HG03457 (cell line): ENCODE measurements at regions not wholly inside any gene's neighbourhood (a gene's known extent, or its start where the extent isn't known, plus 50 kb on each side); places are given as distances from the start of the nearest gene placed in this dataset.
"Not testable (repeated sequence)": the region's sequence is repeated elsewhere in the genome, so short reads cannot be mapped to it uniquely, and the experiment has no call there.

Experiments used
- ATAC-seq: cut with Tn5 transposase; IDR thresholded peaks from one replicate; pipeline ENCODE4 v1.9.1; 2021; ENCODE audit warnings: moderate number of reproducible peaks; ENCODE audit not compliant: unreplicated experiment

DNA sequence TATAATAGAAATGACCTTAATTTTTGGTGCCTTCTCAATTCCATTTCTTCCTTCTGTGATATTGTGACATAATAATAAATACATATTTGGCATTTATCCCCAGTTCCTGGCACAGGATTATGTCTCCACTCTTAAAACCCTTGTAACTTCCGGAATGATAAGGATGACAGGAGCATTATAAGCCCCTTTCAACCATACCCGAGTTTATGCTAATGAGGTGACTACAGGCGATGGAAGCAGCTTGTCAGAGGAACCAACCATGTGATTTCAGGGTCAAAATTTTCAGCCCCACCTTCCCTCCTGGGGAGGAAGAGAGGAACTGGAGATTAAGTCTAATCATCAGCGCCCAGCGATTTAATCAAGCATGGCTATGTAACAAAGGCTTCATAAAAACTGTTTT lies 528.5 kb upstream of the CRIM1 start:
- ATAC-seq, result no peak

DNA sequence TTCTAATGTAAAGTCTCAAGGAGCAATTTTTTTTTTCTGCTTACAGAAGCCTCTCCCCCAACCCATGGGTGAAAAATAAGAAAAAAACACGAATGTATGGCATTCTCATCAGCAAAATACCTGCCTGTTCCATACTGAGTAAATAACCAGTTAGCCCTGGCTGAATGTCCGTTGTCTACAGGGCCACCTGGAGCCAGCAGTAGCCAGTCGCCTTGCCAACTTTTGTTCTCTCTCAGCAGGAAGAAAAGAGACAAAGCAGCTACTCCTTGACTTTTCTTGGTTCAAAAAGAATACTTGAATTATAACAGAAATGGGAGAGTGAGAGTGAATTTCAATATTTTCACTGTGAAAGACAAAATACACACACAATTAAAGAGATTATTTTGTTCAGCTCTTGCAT lies 532.9 kb upstream of the CRIM1 start:
- ATAC-seq, result no peak

DNA sequence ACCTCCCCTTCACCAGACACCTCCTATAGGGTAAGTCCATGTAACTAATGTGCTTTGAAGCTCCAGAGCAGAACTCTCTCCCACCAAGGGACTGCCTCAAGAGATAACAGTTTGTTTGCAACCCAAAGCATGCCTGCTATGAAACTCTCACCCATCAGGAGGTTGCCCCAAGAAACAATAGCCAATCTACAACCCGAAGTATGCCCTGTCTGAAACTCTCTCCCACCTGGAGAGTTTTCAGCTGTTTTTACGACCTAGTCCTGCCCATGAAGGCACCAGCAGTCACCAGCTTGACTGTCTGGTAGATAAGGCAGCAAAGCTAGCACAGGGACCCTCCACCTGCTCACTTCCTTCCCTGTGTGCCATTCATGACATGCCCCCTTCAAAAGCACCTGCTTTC lies 533.9 kb upstream of the CRIM1 start:
- no peak for ATAC-seq

DNA sequence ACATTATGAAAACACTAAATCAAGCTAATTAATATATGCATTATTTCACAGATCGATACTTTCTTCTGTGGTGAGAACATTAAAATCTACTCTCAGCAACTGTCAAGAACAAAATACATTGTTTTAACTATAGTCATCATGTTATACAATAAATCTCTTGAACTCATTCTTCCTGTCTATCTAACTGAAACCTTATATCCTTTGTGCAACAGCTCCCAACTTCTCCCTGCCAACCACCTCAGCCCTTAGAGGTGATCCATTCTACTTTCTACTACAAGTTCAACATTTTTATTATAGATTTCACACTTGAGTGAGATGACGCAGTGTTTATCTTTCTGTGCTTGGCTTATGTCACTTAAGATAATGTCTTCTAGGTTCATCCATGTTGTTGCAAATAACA lies 535.2 kb upstream of the CRIM1 start:
- ATAC-seq, result no peak

DNA sequence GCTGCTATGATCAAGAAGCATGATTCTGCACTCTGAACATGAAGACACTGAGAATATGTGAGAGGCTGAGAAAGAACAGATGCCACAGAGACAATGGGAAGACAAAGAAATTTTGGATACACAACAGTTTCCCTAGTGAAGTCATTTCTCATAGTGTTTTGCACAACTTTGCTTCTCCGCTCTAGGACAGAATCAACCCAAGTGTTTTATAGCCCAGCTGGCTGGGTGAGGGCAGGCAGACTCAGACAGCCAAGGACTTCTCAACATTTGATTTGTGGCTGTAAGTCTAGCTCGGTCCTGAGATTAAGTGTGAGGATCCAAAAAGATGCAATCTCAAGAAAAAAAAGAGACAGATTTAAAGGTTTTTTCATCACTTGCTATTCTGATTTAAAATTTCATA lies 536.5 kb upstream of the CRIM1 start:
- no peak for ATAC-seq

DNA sequence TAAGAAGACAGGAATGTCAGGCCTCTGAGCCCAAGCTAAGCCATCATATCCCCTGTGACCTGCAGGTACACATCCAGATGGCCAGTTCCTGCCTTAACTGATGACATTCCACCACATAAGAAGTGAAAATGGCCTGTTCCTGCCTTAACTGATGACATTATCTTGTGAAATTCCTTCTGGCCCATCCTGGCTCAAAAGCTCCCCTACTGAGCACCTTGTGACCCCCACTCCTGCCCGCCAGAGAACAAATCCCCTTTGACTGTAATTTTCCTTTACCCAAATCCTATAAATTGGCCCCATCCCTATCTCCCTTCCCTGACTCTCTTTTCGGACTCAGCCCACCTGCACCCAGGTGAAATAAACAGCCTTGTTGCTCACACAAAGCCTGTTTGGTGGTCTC lies 537.2 kb upstream of the CRIM1 start:
- not testable (repeated sequence) for ATAC-seq

DNA sequence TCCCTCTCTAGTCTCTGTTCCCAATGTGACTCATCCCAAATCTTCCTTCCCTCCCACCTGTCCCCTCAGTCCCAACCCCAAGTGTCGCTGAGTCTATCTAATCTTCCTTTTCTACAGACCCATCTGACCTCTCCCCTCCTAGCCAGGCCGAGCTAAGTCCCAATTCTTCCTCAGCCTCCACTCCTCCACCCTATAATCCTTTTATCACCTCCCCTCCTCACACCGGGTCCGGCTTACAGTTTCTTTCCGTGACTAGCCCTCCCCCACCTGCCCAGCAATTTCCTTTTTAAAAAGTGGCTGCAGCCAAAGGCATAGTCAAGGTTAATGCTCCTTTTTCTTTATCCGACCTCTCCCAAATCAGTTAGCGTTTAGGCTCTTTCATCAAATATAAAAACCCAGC lies 541.0 kb upstream of the CRIM1 start:
- not testable (repeated sequence) for ATAC-seq

DNA sequence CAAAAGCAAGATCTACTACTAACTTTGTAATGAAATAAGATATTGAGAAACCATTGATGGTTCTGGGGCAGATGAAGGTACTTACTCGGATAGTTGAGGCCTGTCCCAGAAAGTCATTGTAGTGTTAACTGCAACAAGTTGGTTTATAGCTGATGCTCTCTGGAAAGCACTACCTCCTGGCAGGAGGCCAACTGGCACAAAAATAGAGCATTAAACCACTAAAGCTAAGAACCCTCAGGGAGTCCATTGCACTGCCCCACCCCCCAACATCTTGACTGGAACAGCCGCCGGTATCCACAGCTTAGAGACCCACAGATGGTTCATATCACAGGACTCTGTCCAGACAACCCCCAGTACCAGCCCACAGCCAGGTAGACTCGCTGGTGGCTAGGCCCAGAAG lies 552.5 kb upstream of the CRIM1 start:
- ATAC-seq, result no peak

DNA sequence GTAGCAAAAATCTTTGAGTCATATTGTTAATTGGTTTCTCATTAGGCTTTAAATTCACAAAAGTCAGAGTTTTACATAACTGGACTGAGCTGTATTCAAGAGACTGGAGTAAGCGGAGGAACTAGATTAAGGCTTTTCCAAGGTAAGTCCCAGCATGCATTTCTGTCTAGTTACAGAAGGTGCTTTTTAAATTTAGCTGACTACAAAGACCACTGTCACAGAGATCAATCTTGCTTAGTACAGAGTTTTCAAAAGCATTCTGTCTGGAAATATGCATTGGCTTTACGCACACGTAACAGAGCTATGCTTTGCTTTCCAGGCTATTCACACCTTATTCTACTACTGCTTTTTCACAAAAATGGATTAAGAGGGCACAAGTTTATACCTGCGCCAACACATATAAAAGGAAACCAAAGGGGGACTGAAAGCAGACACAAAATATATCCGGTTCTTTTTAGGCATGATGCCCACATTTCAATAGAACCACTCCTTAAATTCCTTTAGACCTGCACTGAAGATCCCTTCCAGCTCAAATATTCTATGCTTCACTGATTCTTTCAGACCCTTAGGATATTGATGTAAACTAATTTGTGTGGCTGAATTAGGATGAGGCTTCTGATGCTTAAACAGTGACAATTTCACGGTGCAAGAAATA lies 560.7 kb upstream of the CRIM1 start:
- ATAC-seq, result no peak

DNA sequence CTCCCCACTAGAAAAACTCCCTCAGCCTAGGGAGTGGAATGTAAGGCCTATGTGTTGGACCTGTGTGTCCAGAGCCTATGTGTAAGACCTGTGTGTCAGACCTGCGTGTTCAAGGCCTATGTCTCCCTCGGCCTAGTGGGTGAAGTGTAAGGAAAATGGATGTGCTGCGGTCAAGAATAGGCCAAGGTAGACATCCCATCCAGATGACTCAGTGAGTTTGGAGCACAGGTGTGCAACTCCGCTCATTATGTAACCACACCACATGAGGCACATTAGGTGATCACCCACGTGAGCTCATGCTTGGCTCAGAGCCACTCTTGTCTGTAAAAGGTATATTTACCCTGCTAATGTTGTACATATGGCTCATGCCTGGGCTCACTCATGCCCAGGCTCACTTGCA lies 565.3 kb upstream of the CRIM1 start:
- no peak for ATAC-seq

DNA sequence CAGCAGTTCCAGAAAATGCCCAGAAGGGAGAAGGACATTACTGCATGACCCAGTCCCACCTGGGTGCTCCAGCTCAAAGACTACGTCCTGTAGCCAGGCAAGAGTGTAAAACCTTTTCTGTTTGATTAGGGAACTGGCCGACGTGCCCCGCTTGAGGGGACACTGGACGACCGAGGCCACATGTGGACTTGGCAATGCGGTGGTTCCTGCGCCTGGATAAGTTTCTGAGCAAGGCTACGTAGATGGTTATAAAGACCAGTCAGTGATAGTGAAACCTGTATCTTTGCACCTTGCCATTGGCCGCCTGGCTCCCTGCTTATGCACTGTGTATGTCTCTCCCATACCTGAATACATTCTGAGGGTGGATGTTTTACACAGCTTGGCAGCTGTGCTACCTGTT lies 567.0 kb upstream of the CRIM1 start:
- ATAC-seq, result no peak

DNA sequence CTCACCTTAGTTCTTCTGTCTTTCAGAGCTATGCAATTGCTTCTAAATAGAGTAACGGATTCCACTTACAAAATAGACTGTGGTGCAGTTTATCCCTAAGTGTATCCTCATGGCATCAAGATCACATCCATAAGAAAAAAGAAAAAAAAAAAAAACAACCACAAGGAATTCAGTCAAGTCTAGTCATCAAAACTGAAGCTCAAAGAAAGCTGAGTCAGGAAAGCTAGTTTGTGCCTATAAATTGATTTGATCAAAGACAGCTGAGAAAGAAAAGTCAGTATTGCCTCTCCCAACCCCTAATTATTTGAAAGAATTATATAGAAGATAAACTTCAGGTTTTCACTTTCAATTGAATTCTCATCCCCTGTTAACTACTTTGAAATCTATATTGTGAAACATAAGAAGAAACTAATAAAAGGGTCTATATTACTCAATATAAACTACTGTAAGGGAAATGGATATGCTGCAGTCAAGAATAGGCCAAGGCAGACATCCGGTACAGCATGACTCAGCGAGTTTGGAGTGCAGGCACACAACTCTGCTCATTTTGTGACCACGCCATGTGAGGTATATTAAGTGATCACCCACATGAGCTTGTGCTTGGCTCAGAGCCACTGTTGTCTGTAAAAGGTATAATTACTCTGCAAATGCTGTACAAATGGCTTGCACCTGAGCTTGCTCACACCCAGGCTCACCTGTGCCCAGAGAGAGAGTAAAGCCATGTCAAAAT lies 568.1 kb upstream of the CRIM1 start:
- ATAC-seq, result no peak

DNA sequence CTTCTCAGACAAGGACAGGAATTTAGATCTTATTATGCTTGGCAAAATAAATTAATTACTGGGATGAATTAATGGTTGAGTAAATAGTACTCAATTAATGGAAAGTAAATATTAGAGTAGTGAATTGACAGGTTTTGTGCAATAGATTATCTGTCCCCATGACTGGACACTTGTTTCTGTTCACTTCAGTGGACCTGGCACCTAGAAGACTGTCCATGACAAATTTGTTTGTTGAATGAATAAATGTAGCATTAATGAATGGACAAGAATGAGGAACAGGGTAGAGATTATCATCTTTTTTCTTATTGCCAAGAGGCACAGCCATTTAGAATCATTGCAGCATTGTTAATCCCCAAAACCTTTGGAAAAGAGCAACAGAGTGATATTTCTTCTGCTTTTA lies 570.0 kb upstream of the CRIM1 start:
- no peak for ATAC-seq

DNA sequence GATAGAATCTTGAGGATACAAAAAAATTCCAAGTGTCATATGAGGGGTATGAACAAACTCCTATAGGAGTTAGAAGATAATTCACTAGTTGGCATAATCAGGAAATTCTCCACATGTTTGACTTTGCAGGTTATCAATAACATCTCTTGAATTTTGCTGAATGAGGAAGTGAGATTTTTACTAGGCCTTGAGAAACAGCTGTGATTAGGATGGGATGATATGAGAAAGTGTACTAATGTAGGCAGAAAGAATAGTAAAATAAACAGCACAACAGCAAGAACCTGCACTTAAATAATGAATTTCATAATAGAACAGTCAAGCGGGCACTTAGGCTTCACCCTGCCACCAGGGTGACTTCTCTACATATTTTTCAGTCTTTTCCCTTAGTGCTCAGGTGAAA lies 570.8 kb upstream of the CRIM1 start:
- no peak for ATAC-seq

DNA sequence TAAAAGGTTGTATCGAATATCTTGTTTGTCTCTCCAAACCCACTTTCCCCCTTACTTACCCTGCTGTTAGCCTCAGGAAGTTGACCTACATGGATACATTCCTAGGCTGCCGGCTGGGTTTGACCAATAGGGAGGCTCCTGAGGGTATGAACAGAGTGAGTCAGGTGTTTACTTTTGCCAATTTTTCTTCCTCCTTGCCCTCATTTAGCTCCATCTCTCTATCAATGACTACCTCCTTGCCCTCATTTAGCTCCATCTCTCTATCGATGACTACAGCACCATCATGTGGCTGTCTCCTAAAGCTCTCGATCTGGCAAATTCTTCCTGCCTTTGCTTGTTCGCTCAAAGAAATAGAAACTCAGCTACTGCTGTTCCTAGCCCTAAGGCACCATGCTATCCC lies 571.9 kb upstream of the CRIM1 start:
- no peak for ATAC-seq

DNA sequence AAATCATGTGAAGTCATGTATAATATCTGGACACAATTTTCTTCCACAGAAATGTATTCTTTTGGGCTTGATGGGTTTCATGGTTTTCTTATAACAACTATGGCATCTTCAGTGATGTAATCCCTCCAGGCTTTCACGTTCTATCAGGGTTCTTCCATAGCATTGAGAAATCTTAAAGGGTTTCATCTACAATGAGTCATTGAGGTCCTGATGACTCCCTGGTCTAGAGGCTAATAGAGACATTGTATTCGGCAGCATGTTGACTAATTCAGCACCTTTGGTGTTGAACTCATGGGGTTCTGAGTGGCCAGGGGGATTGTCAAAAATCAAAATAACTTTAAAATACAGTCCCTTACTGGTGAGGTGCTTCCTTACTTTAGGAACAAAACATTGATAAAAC lies 614.0 kb upstream of the CRIM1 start:
- ATAC-seq, result no peak

DNA sequence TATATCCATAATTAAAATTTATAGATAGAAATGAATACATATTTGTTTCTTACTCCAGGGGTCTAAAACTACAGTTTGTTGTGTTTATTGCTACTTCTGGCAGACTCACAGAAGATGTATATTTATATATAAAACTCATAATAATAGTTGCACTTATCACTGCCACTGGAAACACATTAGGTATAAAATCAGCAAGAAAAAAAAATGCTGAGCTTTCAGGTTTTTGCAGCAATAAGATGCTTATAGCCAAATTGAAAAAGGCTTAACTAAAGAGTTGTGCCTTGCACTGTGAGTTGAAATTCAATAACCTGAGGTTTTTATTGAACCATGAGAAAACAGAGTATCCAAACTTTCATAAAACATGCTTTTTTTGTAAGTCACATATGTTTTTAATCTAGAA lies 623.9 kb upstream of the CRIM1 start:
- ATAC-seq, result no peak

DNA sequence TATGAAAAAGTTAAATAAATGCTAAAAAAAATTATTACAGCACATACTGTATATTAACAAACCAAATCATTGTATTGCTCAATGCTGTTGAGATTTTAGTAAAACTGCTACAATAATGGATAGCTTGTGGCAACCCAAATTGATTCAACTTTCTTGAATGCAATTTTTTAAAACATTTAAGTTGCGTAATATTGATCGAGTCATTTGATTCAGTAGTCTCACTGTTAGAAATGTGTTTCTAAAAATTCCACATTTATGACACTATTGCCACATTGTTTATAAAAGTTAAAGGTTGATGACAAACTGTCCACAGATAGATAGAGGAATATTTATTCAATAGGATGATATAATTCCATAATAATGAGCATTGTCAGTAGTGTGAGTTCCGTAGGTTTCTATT lies 640.7 kb upstream of the CRIM1 start:
- no peak for ATAC-seq

DNA sequence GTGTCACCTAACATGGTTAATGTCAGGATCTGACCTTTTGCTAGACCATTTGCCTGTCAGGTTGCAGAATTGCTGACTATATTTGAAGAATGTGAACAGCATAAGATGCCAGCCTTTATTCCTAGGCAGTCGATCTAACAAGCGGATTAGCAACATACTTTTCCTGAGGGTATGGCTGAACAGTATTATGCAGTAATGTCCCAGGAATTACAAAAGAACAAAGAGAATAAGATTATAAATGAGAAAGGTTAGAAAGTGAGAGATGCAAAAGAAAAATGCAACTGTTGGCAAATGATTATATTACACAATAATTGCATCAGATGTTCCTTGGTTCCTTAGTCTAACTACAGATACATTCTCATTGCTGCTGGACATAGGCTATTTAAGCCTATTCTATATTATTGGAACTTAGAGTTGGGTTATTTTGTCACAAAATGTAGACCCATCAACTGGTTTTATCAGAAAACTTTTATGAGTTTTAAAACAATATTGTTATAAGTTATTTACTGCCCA lies 647.1 kb upstream of the CRIM1 start:
- ATAC-seq, result no peak

DNA sequence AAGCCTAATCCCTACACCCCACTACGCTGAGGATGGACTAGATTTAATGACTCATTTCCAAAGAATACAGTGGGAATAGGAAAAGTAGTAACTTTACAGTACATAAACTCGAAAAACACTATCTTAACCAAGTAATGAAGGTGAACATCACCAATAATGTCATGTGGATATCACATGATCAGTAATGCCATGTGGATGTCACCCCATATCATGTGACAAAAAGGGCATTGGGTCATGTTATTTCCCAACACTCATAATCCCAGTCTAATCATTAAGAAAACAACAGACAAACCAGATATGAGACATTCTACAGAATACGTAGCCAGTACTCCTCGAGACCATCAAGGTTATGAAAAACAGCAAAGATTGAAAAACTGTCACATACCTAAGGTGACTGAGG lies 667.3 kb upstream of the CRIM1 start:
- no peak for ATAC-seq

DNA sequence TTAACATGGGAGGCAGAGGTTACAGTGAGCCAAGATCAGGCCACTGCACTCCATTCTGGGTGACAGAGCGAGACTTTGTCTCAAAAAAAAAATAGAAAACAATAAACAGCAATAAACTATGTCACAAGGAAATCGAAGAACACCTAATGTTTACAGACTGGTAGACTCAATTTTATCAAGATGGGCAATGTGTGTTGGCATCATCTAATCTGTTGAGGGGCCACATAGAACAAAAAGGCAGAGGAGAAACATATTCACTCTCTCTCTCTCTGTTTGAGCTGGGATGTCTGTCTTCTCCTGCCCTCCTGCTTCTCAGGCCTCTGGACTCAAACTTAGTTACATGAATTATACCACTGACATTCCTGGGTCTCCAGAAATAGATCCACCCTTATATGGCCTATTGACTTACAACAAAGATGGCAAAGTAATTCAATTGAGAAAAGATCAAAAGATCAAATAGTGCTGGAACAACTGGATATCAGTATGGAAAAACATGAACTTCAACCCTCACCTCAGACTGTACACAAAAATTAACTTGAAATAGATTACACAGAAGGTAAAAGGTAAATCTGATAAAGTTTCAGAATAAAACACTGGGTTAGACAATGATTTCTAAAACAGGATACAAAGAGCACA lies 703.8 kb upstream of the CRIM1 start:
- no peak for ATAC-seq

DNA sequence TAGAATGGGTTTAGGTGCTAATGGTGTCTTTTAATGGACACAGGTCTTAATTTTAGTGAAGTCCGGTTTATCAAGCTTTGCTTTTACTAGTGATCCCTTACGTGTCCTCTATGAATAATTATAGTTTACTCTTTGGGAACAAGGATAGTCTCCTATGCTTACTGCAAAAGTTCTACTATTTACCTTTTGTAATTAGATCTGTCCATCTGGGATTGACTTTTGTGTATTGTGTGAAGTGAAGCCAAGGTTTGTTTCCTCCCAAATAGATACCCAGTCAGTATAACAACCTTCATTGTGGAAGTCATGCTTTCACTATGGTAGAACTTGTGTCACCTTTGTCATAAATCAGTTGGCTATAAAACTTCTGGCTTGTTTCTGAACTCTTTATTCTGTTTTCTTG lies 740.9 kb upstream of the CRIM1 start:
- ATAC-seq, result no peak
